ENCODE measurements at regions not wholly inside any gene's neighbourhood (a gene's known extent, or its start where the extent isn't known, plus 50 kb on each side); places are given as distances from the start of the nearest gene placed in this dataset.

GRCh38 chr2:167424803-167425755 is 536.8 kb downstream of the XIRP2 start:
- H3K9ac ChIP-seq (ENCODE audit: low read length): no peak overlapping the region
- no peak overlapping the region for H3K4me3 ChIP-seq (ENCODE audit: low read length)
- H3F3A ChIP-seq (ENCODE audit: insufficient read depth, low read length): no peaks in the 10 kb centered on the region
- TF ChIP-seq EZH2 (optimal IDR thresholded peaks at IDR 0.05; ENCODE audit: low read depth, low read length) (no peak), CTCF (IDR thresholded peaks at IDR 0.05; ENCODE audit: low read length) (no peak), EZH2phosphoT487 (IDR thresholded peaks at IDR 0.05; ENCODE audit: low read length) (no peak)
- H2AFZ ChIP-seq (ENCODE audit: low read length): no peak overlapping the region
- no peaks in the 10 kb centered on the region for H3K4me1 ChIP-seq (ENCODE audit: low read length)
- H3K4me2 ChIP-seq (ENCODE audit: low read depth, low read length): no peak overlapping the region
- H4K20me1 ChIP-seq (ENCODE audit: insufficient read depth, low read length): no peaks in the 10 kb centered on the region
- H3K79me2 ChIP-seq (ENCODE audit: low read length): no peaks in the 10 kb centered on the region
- no peak for DNase-seq
- H3K9me2 ChIP-seq (replicated peaks; ENCODE audit: insufficient read depth, low read length): no peaks in the 10 kb centered on the region
- no peak overlapping the region for H3K27ac ChIP-seq (ENCODE audit: low read length)
- no peaks in the 10 kb centered on the region for H3K27me3 ChIP-seq (replicated peaks; ENCODE audit: insufficient read depth, low read length)
- H3K36me3 ChIP-seq (replicated peaks; ENCODE audit: insufficient read depth, low read length): no peaks in the 10 kb centered on the region
- H3K9me3 ChIP-seq (replicated peaks; ENCODE audit: insufficient read depth, low read length): no peaks in the 10 kb centered on the region

- H3K9me3 ChIP-seq (replicated peaks; ENCODE audit: insufficient read depth, low read length): no peaks in the 10 kb centered on the region
- no peaks in the 10 kb centered on the region for H3K79me2 ChIP-seq (ENCODE audit: low read length)
These were observed 535.9 kb downstream of the XIRP2 start for GRCh38 chr2:167424221-167424620.

GRCh38 chr2:167423731-167424130 is 535.5 kb downstream of the XIRP2 start:
- Histone ChIP-seq H3K27ac (ENCODE audit: low read length) (no peak overlapping the region), H3K79me2 (ENCODE audit: low read length) (no peaks in the 10 kb centered on the region), H3K36me3 (replicated peaks; ENCODE audit: insufficient read depth, low read length) (no peaks in the 10 kb centered on the region), H3K9me3 (replicated peaks; ENCODE audit: insufficient read depth, low read length) (no peaks in the 10 kb centered on the region), H2AFZ (ENCODE audit: low read length) (no peak overlapping the region), H3K9ac (ENCODE audit: low read length) (no peak overlapping the region), H4K20me1 (ENCODE audit: insufficient read depth, low read length) (no peaks in the 10 kb centered on the region), H3K27me3 (replicated peaks; ENCODE audit: insufficient read depth, low read length) (no peaks in the 10 kb centered on the region), H3K4me2 (ENCODE audit: low read depth, low read length) (no peak overlapping the region), H3F3A (ENCODE audit: insufficient read depth, low read length) (no peaks in the 10 kb centered on the region), H3K9me2 (replicated peaks; ENCODE audit: insufficient read depth, low read length) (no peaks in the 10 kb centered on the region), H3K4me3 (ENCODE audit: low read length) (no peak overlapping the region), H3K4me1 (ENCODE audit: low read length) (no peaks in the 10 kb centered on the region)
- no peak for TF ChIP-seq EZH2phosphoT487 (IDR thresholded peaks at IDR 0.05; ENCODE audit: low read length)
- TF ChIP-seq CTCF (IDR thresholded peaks at IDR 0.05; ENCODE audit: low read length): no peak
- no peak for TF ChIP-seq EZH2 (optimal IDR thresholded peaks at IDR 0.05; ENCODE audit: low read depth, low read length)
- DNase-seq: no peak

More at GRCh38 chr2:167424221-167424620, 535.9 kb downstream of the XIRP2 start:
- no peaks in the 10 kb centered on the region for H3K9me2 ChIP-seq (replicated peaks; ENCODE audit: insufficient read depth, low read length)
- no peak overlapping the region for H2AFZ ChIP-seq (ENCODE audit: low read length)
- no peak overlapping the region for H3K9ac ChIP-seq (ENCODE audit: low read length)
- H3K27me3 ChIP-seq (replicated peaks; ENCODE audit: insufficient read depth, low read length): no peaks in the 10 kb centered on the region
- no peaks in the 10 kb centered on the region for H3K4me1 ChIP-seq (ENCODE audit: low read length)
- H4K20me1 ChIP-seq (ENCODE audit: insufficient read depth, low read length): no peaks in the 10 kb centered on the region
- H3K4me3 ChIP-seq (ENCODE audit: low read length): no peak overlapping the region
- no peaks in the 10 kb centered on the region for H3F3A ChIP-seq (ENCODE audit: insufficient read depth, low read length)
- DNase-seq: no peak
- no peaks in the 10 kb centered on the region for H3K36me3 ChIP-seq (replicated peaks; ENCODE audit: insufficient read depth, low read length)
- H3K4me2 ChIP-seq (ENCODE audit: low read depth, low read length): no peak overlapping the region
- no peak overlapping the region for H3K27ac ChIP-seq (ENCODE audit: low read length)
- TF ChIP-seq EZH2 (optimal IDR thresholded peaks at IDR 0.05; ENCODE audit: low read depth, low read length): no peak
- no peak for TF ChIP-seq CTCF (IDR thresholded peaks at IDR 0.05; ENCODE audit: low read length)
- TF ChIP-seq EZH2phosphoT487 (IDR thresholded peaks at IDR 0.05; ENCODE audit: low read length): no peak

Data from MM.1S (cell line).